HFF-Myc (cell line): ENCODE measurements at regions not wholly inside any gene's neighbourhood (a gene's known extent, or its start where the extent isn't known, plus 50 kb on each side); places are given as distances from the start of the nearest gene placed in this dataset.
A peak's percentile ranks its signal among the peaks of the same experiment; 100 is the strongest.

ENCODE experiments used
- DNase-seq: peaks from one replicate; pipeline ENCODE4 v3.0.0-alpha.2; 2011; ENCODE audit warnings: low read depth; ENCODE audit errors: extremely low read depth
- H3K4me3 ChIP-seq: replicated peaks from 2 replicates; pipeline ENCODE4 v1.5.1; 2011; ENCODE audit warnings: low read depth, mild to moderate bottlenecking, control low read depth, low read length
- TF ChIP-seq, protein P1 (sequence below): IDR thresholded peaks from 2 replicates; pipeline ENCODE4 v1.5.1; 2012; ENCODE audit warnings: mild to moderate bottlenecking, low read depth, low read length, control low read depth; ENCODE audit errors: missing control alignments

DNA sequence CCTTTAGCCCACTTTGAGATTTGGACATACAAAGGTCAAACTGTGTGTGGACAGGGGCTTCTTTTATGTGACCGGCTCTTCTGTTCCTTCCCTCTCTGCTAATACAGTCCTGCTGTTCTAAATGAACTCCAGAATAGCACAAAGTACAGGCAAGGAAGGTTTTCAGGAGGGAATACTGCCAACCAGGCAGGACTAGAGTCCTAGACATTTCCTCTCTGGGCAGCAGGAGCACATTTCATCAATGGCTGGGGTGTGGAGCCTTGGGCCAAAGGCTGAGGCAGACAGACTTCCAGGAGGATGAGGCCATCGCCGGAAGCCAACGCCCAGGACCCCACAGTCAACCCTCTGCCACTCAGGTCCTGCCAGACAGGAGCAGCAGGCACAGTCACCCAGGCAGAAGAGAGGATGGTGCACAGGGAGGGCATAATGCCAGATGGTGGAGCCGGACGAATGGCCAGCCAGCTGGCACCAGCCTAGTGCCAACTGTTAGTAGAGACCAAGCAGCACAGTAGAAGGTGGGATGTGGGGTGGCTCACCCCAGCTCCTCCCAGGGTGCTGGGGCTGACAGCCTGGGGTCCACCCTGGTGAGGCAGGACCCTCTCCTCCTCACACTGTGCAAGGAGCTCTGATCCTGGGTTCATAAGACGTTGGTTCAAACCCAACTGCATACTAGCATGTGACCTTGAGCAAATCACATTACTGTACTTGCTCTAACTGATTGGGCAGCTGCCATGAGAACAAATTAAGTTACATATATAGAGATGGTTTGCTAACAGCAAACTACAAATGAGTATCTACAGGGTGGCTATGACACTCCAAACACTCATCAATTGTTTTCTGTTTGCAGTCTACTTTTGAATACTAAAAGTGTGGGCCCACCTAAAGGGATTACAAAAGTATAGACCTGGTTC lies 410.7 kb downstream of the SIPA1L2 start:
- TF ChIP-seq, protein P1, sequence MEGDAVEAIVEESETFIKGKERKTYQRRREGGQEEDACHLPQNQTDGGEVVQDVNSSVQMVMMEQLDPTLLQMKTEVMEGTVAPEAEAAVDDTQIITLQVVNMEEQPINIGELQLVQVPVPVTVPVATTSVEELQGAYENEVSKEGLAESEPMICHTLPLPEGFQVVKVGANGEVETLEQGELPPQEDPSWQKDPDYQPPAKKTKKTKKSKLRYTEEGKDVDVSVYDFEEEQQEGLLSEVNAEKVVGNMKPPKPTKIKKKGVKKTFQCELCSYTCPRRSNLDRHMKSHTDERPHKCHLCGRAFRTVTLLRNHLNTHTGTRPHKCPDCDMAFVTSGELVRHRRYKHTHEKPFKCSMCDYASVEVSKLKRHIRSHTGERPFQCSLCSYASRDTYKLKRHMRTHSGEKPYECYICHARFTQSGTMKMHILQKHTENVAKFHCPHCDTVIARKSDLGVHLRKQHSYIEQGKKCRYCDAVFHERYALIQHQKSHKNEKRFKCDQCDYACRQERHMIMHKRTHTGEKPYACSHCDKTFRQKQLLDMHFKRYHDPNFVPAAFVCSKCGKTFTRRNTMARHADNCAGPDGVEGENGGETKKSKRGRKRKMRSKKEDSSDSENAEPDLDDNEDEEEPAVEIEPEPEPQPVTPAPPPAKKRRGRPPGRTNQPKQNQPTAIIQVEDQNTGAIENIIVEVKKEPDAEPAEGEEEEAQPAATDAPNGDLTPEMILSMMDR = no peak
- DNase-seq = no peak
- H3K4me3 ChIP-seq = no peak overlapping the region

DNA sequence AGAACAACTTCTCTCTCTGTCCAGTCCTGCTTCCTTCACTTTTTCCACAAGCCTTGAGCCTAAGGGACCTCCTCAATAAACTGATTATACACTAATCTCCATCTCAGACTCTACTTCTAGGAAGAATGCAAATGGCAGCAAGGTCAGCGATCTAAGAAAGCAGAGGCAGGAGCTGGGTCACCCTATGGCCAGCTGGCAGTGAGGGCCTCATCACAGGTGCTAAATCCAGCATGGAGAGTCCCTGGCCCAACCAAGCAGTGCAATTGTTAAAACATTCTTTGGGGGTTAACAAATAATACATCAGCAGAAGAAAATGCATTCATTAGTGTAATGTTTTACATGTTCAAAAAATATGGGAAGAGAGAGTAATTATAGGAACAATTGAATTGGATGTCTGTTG lies 416.0 kb downstream of the SIPA1L2 start:
- TF ChIP-seq, protein P1 = no peak
- no peak overlapping the region for H3K4me3 ChIP-seq
- DNase-seq = no peak

DNA sequence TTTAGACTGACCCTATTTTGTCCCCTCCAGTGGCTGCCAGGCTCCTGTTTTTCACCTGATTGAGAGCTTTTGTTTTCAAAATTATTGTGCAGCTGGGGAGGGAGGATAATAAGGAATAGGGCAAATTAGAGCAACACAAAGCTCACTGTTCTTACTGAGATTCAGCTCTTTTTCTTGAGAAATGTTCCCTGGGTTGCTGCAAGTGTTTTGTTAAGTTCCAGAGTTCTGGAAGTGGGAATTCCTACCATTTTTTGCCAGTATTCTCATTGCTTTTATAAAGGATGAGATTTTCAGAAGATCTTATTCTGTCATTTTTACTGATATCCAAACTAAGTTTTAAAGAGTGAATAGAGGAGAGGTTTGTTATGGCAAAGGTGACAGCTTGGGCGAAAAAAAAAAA lies 417.7 kb downstream of the SIPA1L2 start:
- TF ChIP-seq, protein P1 = no peak
- H3K4me3 ChIP-seq = no peak overlapping the region
- DNase-seq = no peak

DNA sequence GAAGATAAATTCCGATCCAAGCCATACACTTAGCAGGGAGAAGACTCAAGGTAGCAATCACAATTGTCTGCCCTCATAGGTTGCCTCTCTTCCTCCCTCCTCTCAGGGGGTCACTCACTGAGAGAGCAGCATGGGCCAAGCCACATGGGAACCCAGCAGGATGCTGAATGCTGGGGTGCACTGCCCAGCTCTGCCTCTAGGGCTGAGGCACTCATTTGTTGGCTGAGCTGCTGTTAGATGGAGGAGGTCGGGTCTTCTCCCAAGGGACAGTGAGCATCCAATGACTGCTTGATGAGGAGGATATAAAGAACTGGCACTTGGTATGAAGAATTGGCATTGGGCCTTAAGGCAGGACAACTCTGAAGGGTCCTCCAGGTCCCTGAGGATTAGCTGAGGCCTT lies 418.8 kb downstream of the SIPA1L2 start:
- DNase-seq = no peak
- no peak overlapping the region for H3K4me3 ChIP-seq
- TF ChIP-seq, protein P1 = peak; percentile 49

DNA sequence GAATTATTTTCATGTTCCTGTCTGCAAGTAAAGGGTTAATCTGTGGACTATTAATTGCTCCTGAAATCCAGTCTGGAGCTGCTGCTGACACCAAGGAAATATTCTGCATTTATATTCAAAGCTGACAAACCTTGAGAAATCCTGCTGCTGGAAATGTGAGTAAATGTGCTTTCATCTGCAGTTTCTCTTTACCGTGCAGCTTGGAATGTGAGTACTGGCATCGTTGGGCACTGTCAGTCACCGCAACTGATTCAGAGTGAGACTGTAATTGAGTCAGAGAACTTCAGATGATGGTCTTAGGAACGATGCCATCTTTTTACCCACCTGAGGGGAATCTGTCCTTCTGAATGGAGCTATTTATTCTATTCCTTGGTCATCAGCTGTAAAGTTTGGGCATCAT lies 420.6 kb downstream of the SIPA1L2 start:
- no peak for DNase-seq
- H3K4me3 ChIP-seq = no peak overlapping the region
- TF ChIP-seq, protein P1 = no peak

DNA sequence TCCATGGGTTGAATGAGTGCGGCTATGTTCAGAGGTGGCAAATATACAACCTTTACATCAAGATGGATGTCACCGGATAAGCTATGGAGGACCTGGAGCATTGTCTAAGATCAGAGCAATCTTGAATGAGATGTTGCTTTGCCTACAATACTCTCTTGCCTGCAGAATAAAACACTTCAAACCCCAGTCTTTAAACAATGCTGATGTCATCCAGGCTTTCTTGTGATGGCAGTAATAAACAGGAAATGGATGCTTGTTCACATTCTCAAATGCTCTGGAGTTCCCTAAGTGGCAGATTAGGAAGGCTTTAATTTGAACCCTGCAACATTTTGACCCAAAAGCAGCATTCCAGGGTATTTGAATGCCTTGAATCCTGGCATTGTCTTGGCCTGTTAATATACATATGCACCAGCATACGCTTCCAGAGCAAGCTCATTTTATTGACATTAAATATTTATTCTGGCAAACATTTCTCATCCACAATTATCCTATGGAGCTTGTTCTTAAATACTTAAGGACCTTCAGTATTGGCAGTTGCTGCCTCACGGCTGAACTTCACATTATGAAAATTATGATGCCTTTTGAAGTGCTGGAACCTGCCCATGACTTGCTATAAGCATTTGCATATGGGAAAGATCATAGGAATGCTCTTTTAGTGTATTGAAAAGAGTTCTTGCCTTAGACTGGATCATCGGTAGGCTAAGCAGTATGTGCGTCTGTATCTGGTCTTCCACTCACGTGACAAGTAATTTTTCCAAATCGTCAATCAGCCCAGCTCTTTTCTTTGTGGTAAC lies 422.7 kb downstream of the SIPA1L2 start:
- DNase-seq = no peak
- TF ChIP-seq, protein P1 = no peak
- H3K4me3 ChIP-seq = no peak overlapping the region
